Psoas muscle (tissue), 7 donors: ENCODE measurements at regions not wholly inside any gene's neighbourhood (a gene's known extent, or its start where the extent isn't known, plus 50 kb on each side); places are given as distances from the start of the nearest gene placed in this dataset.

Experiments
- ATAC-seq, 4 donors: fragments of 200-7000 bp; cut with Tn5 transposase; one replicate each; pipeline ENCODE4 v1.9.1; 2020; ENCODE audit warnings: moderate library complexity in 3 of 4, mild to moderate bottlenecking in 2 of 4
- DNase-seq, 2 donors: peaks; one replicate each; pipeline ENCODE4 v3.0.0-alpha.2; 2020
- H3K27ac ChIP-seq: fragments of 200-600 bp; one replicate; pipeline ENCODE4 v1.8.0; 2022
- H3K27me3 ChIP-seq, 3 donors: fragments of 200-600 bp in 1 of 3; one replicate each; pipeline versions ENCODE4 v1.6.1 to v1.8.0; 2013 to 2022; ENCODE audit warnings: low read length in 2 of 3, mild to moderate bottlenecking in 2 of 3, moderate library complexity in 1 of 3; ENCODE audit not compliant: insufficient read depth in 3 of 3
- H3K36me3 ChIP-seq, 2 donors: fragments of 200-600 bp in 1 of 2; one replicate each; pipeline versions ENCODE4 v1.6.1 to v1.8.0; 2013 to 2022; ENCODE audit warnings: low read depth in 1 of 2, mild to moderate bottlenecking in 1 of 2, moderate library complexity in 1 of 2; ENCODE audit not compliant: insufficient read depth in 1 of 2
- H3K4me1 ChIP-seq: fragments of 200-600 bp; one replicate; pipeline ENCODE4 v1.8.0; 2022
- H3K4me3 ChIP-seq: fragments of 200-600 bp; one replicate; pipeline ENCODE4 v1.8.0; 2022; ENCODE audit warnings: mild to moderate bottlenecking
- H3K9me3 ChIP-seq: fragments of 200-600 bp; one replicate; pipeline ENCODE4 v1.8.0; 2022
- CTCF ChIP-seq: fragments of 200-600 bp; IDR thresholded peaks from one replicate; pipeline ENCODE4 v1.8.0; 2022; ENCODE audit warnings: antibody characterized with exemption
- WGBS, 3 donors: extraction: QIAGEN DNeasy Blood & Tissue Kit; methylation state at CpG; one replicate each; pipeline versions ENCODE4 v1.1.6 to v1.1.7; 2013; 5-methylcytosine and 5-hydroxymethylcytosine counted together
- intact Hi-C, 2 donors: fragments of 100-400 bp; cut with DNase I; formaldehyde crosslinking; loops; one replicate each; pipeline versions ENCODE4 v1.11.0 to v1.14.2; 2022
- donor health status: healthy with polysubstance abuse.
- donor health status: DM: no; HTN: no; CAD: no; lungs with moderate emphysema.
- donor health status: Bipolar disorder and iron deficiency.
- donor health status: healthy.
- donor health status: DM: yes; HTN: yes; CAD: no.
- donor health status: DM: no; HTN: no; CAD: no.
- donor health status: DM: yes; HTN: yes; CAD: no.

GRCh38 chr4:184938871-184939270 lies 79.4 kb upstream of the HELT start:
- DNase-seq, result no peak
- ATAC-seq, result no peak
- no peak for TF ChIP-seq CTCF
- Histone ChIP-seq H3K4me3 (no peak overlapping the region), H3K4me1 (no peaks in the 10 kb centered on the region), H3K36me3 (no peaks in the 10 kb centered on the region), H3K9me3 (no peaks in the 10 kb centered on the region), H3K27ac (no peak overlapping the region), H3K27me3 (no peaks in the 10 kb centered on the region)
- intact Hi-C loops, result no loop called here
- 95% methylated on average over 7 of the region's 7 CpGs for WGBS, 3 donors

- Histone ChIP-seq H3K27me3 (no peaks in the 10 kb centered on the region), H3K36me3 (no peaks in the 10 kb centered on the region), H3K27ac (no peak overlapping the region), H3K9me3 (no peaks in the 10 kb centered on the region), H3K4me3 (no peak overlapping the region), H3K4me1 (no peaks in the 10 kb centered on the region)
- ATAC-seq (peak in 1 of 4 donors; percentile 57), DNase-seq (no peak)
- no peak for TF ChIP-seq CTCF
- 40 to 50% (median 42%) methylated on average over 2 of the region's 2 CpGs for WGBS, 3 donors
- intact Hi-C loops, result no loop called here
Measured at GRCh38 chr4:184939978-184940377, 78.3 kb upstream of the HELT start.

- Histone ChIP-seq H3K4me1 (no peaks in the 10 kb centered on the region), H3K36me3 (no peaks in the 10 kb centered on the region), H3K27me3 (no peaks in the 10 kb centered on the region), H3K9me3 (no peaks in the 10 kb centered on the region), H3K27ac (no peak overlapping the region), H3K4me3 (no peak overlapping the region)
- no peak for TF ChIP-seq CTCF
- DNase-seq, result no peak
- intact Hi-C loops, result no loop called here
- ATAC-seq, result no peak
- WGBS, 3 donors, result 71 to 79% (median 73%) methylated on average over 8 of the region's 8 CpGs
Measured at GRCh38 chr4:184940500-184940899, 77.8 kb upstream of the HELT start.

GRCh38 chr4:184941671-184942418 lies 76.4 kb upstream of the HELT start:
- WGBS, 3 donors, result 75 to 81% (median 76%) methylated on average over 13 of the region's 13 CpGs
- TF ChIP-seq CTCF, result no peak

More at GRCh38 chr4:184941671-184942418, 76.4 kb upstream of the HELT start:
- Histone ChIP-seq H3K36me3 (no peaks in the 10 kb centered on the region), H3K27ac (no peak overlapping the region), H3K4me3 (no peak overlapping the region), H3K27me3 (no peaks in the 10 kb centered on the region), H3K4me1 (no peaks in the 10 kb centered on the region), H3K9me3 (no peaks in the 10 kb centered on the region)
- intact Hi-C loops, result no loop called here
- ATAC-seq, result no peak
- no peak for DNase-seq
